ENCODE measurements at regions not wholly inside any gene's neighbourhood (a gene's known extent, or its start where the extent isn't known, plus 50 kb on each side); places are given as distances from the start of the nearest gene placed in this dataset.

- TF ChIP-seq, protein P1, sequence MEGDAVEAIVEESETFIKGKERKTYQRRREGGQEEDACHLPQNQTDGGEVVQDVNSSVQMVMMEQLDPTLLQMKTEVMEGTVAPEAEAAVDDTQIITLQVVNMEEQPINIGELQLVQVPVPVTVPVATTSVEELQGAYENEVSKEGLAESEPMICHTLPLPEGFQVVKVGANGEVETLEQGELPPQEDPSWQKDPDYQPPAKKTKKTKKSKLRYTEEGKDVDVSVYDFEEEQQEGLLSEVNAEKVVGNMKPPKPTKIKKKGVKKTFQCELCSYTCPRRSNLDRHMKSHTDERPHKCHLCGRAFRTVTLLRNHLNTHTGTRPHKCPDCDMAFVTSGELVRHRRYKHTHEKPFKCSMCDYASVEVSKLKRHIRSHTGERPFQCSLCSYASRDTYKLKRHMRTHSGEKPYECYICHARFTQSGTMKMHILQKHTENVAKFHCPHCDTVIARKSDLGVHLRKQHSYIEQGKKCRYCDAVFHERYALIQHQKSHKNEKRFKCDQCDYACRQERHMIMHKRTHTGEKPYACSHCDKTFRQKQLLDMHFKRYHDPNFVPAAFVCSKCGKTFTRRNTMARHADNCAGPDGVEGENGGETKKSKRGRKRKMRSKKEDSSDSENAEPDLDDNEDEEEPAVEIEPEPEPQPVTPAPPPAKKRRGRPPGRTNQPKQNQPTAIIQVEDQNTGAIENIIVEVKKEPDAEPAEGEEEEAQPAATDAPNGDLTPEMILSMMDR (IDR thresholded peaks at IDR 0.05; ENCODE audit: low read length) = no peak
- TF ChIP-seq EZH2 (IDR thresholded peaks at IDR 0.05; ENCODE audit: borderline replicate concordance, low read length) = no peak
Observed at GRCh38 chr18:41734917-41735316, 220.1 kb upstream of the PIK3C3 start.
